Right lobe of liver (tissue), 6 donors: ENCODE measurements at regions not wholly inside any gene's neighbourhood (a gene's known extent, or its start where the extent isn't known, plus 50 kb on each side); places are given as distances from the start of the nearest gene placed in this dataset.

Experiments
- ATAC-seq, 4 donors: fragments of 200-7000 bp; cut with Tn5 transposase; one replicate each; pipeline ENCODE4 v1.9.1; 2020; ENCODE audit warnings: mild to moderate bottlenecking in 4 of 4, moderate library complexity in 4 of 4
- DNase-seq, 3 donors: peaks; one replicate each; pipeline ENCODE4 v3.0.0-alpha.2; 2020
- H3K27ac ChIP-seq, 3 donors: fragments of 200-600 bp; one replicate each; pipeline ENCODE4 v1.8.0; 2022
- H3K27me3 ChIP-seq, 2 donors: fragments of 200-600 bp; one replicate each; pipeline ENCODE4 v1.8.0; 2022
- H3K36me3 ChIP-seq, 4 donors: fragments of 200-600 bp; sonication (generic) in 1 of 4; one replicate each; pipeline versions ENCODE4 v1.5.1 to v1.8.0; 2017 to 2022; ENCODE audit warnings: control low read depth in 1 of 4
- H3K4me1 ChIP-seq, 4 donors: fragments of 200-600 bp; sonication (generic) in 1 of 4; one replicate each; pipeline versions ENCODE4 v1.5.1 to v1.8.0; 2017 to 2022; ENCODE audit warnings: control low read depth in 1 of 4
- H3K4me3 ChIP-seq, 3 donors: fragments of 200-600 bp; one replicate each; pipeline ENCODE4 v1.8.0; 2022
- H3K9me3 ChIP-seq, 4 donors: fragments of 200-600 bp; sonication (generic) in 1 of 4; one replicate each; pipeline versions ENCODE4 v1.5.1 to v1.8.0; 2017 to 2022; ENCODE audit warnings: control low read depth in 1 of 4
- POLR2A ChIP-seq: fragments of 450-650 bp; IDR thresholded peaks from one replicate; pipeline ENCODE4 v1.6.1; 2017; ENCODE audit warnings: antibody characterized with exemption, mild to moderate bottlenecking
- WGBS: methylation state at CpG from one replicate; pipeline ENCODE4 v1.1.6; 2018; ENCODE audit warnings: low coverage, low lambda C conversion rate; ENCODE audit not compliant: insufficient coverage; ENCODE audit errors: missing lambda C conversion rate; 5-methylcytosine and 5-hydroxymethylcytosine counted together
- intact Hi-C, 2 donors: fragments of 100-400 bp; cut with DNase I; formaldehyde crosslinking; loops; one replicate each; pipeline versions ENCODE4 v1.11.2 to v1.14.1; 2022
- TF ChIP-seq, protein P1 (sequence below), 4 donors: fragments of 200-600 bp in 3 of 4; fragments of 450-650 bp in 1 of 4; IDR thresholded peaks; one replicate each; pipeline versions ENCODE4 v1.5.1 to v1.8.0; 2016 to 2022; ENCODE audit warnings: antibody characterized with exemption in 4 of 4, mild to moderate bottlenecking in 2 of 4
- donor health status: DM: no; HTN: yes; CAD: no.
- donor health status: DM: no; HTN: no; CAD: no.
- donor health status: DM: no; HTN: no; CAD: no.
- donor health status: DM: no; HTN: yes; CAD: no.
- donor health status: DM: no; HTN: yes; CAD: no.

DNA sequence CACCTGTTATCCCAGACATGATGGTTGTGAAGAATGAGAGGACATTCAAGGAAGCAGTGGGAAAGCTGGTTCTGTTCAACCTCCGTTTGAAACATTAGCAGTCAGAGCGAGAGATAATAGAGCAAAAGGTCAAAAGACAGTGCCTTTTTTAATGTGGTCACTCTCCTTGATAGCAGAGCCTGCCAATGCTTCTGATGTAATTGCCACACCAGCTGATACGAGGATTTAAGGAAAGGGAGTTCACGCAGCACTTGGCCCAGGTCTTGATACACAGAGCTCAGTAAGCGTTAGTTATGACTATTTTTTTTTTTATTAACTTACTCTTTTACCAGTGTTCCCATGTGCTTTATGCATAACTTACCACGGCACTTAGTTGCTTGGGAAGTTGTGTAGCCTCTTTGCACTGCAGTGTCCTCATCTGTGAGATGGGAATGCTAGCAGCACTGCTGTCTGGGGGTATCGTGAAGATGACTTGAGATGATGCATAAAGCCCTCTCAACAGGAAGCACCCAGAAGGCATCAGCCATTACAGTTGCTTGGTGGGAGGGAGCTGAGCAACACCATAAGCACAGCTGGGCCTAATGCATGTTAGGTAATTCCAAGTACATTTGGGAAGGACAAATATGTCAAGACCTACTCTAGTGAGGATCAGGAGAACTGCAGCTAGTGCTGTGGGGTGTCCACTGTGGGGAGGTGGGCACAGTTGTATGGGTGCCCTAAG lies 123.3 kb upstream of the RASGRP1 start:
- Histone ChIP-seq H3K27me3 (no peaks in the 10 kb centered on the region), H3K9me3 (no peaks in the 10 kb centered on the region), H3K4me3 (no peak overlapping the region), H3K4me1 (no peaks in the 10 kb centered on the region), H3K36me3 (no peaks in the 10 kb centered on the region), H3K27ac (no peak overlapping the region)
- no peak for DNase-seq
- TF ChIP-seq POLR2A, result no peak
- TF ChIP-seq, protein P1, sequence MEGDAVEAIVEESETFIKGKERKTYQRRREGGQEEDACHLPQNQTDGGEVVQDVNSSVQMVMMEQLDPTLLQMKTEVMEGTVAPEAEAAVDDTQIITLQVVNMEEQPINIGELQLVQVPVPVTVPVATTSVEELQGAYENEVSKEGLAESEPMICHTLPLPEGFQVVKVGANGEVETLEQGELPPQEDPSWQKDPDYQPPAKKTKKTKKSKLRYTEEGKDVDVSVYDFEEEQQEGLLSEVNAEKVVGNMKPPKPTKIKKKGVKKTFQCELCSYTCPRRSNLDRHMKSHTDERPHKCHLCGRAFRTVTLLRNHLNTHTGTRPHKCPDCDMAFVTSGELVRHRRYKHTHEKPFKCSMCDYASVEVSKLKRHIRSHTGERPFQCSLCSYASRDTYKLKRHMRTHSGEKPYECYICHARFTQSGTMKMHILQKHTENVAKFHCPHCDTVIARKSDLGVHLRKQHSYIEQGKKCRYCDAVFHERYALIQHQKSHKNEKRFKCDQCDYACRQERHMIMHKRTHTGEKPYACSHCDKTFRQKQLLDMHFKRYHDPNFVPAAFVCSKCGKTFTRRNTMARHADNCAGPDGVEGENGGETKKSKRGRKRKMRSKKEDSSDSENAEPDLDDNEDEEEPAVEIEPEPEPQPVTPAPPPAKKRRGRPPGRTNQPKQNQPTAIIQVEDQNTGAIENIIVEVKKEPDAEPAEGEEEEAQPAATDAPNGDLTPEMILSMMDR (IDR thresholded peaks at IDR 0.05), result no peak
- intact Hi-C loops, result loop anchor here in 1 of 2 donors (10.0 kb wide), 1 partner anchor 123 kb away; the partner anchor contains the start of gene RASGRP1
- 32% methylated on average over 6 of the region's 7 CpGs for WGBS
- peak in 1 of 4 donors; percentile 50 for ATAC-seq

GRCh38 chr15:38688761-38689160 lies 124.1 kb upstream of the RASGRP1 start:
- TF ChIP-seq, protein P1 (IDR thresholded peaks at IDR 0.05), result no peak
- TF ChIP-seq POLR2A, result no peak

DNA sequence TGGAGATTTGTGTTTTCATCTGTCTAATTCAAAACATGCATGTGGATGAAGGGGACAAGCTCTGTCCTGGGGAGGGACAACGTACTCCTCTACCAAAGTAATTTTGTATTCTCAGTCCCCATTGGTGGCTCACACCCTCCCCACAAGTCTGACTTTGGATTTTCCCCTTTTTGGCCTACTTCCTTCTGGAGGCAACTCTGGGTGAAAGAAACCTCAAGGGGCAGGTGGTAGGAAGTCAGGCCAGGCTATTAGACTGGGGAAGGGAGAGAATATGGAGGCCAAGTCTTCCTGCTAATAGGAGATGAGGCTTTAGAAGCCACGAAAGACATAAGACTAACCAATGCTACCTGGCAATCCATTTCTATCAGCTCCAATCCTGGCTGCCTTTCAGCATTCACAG lies 124.9 kb upstream of the RASGRP1 start:
- no peaks in the 10 kb centered on the region for H3K36me3 ChIP-seq
- ATAC-seq (no peak), DNase-seq (no peak)
- H3K27me3 ChIP-seq, result no peaks in the 10 kb centered on the region
- H3K4me1 ChIP-seq, result no peaks in the 10 kb centered on the region
- intact Hi-C loops, result loop anchor here in 1 of 2 donors (10.0 kb wide), 1 partner anchor 125 kb away; the partner anchor contains the start of gene RASGRP1
- H3K27ac ChIP-seq, result no peak overlapping the region
- no peaks in the 10 kb centered on the region for H3K9me3 ChIP-seq
- no peak for TF ChIP-seq POLR2A
- TF ChIP-seq, protein P1 (IDR thresholded peaks at IDR 0.05), result no peak
- WGBS, result 85% methylated on average over 2 of the region's 2 CpGs
- H3K4me3 ChIP-seq, result no peak overlapping the region

More at GRCh38 chr15:38688761-38689160, 124.1 kb upstream of the RASGRP1 start:
- Histone ChIP-seq H3K36me3 (no peaks in the 10 kb centered on the region), H3K27ac (no peak overlapping the region), H3K9me3 (no peaks in the 10 kb centered on the region), H3K4me1 (no peaks in the 10 kb centered on the region), H3K27me3 (no peaks in the 10 kb centered on the region), H3K4me3 (no peak overlapping the region)
- intact Hi-C loops, result loop anchor here in 1 of 2 donors (10.0 kb wide), 1 partner anchor 124 kb away; the partner anchor contains the start of gene RASGRP1
- WGBS, result 70% methylated on average over 1 of the region's 1 CpG
- no peak for DNase-seq
- ATAC-seq, result no peak

- no peak overlapping the region for H3K27ac ChIP-seq
- TF ChIP-seq POLR2A, result no peak
- TF ChIP-seq, protein P1 (IDR thresholded peaks at IDR 0.05), result no peak
- H3K9me3 ChIP-seq, result no peaks in the 10 kb centered on the region
- H3K27me3 ChIP-seq, result no peaks in the 10 kb centered on the region
- H3K36me3 ChIP-seq, result no peaks in the 10 kb centered on the region
- no peaks in the 10 kb centered on the region for H3K4me1 ChIP-seq
- no peak overlapping the region for H3K4me3 ChIP-seq
- 90% methylated on average over 4 of the region's 5 CpGs for WGBS
- intact Hi-C loops, result no loop called here
- DNase-seq (no peak), ATAC-seq (no peak)
Measured at GRCh38 chr15:38690216-38690615, 125.6 kb upstream of the RASGRP1 start.
